Lower leg skin (tissue), 4 donors: ENCODE measurements at regions not wholly inside any gene's neighbourhood (a gene's known extent, or its start where the extent isn't known, plus 50 kb on each side); places are given as distances from the start of the nearest gene placed in this dataset.

Source experiments
- DNase-seq, 2 donors: peaks; one replicate each; pipeline ENCODE4 v3.0.0-alpha.2; 2019; ENCODE audit warnings: low spot score in 2 of 2
- H3K4me3 ChIP-seq: fragments of 200-600 bp; sonication (generic); 2 replicates; pipeline ENCODE4 v1.5.1; 2017; ENCODE audit warnings: mild to moderate bottlenecking, low read depth; ENCODE audit not compliant: poor library complexity, severe bottlenecking
- CTCF ChIP-seq, 3 donors: fragments of 450-650 bp; IDR thresholded peaks; one replicate each; pipeline ENCODE4 v1.5.1; 2016; ENCODE audit warnings: antibody characterized with exemption in 3 of 3, mild to moderate bottlenecking in 3 of 3, moderate library complexity in 2 of 3
- POLR2A ChIP-seq, 2 donors: fragments of 450-650 bp; IDR thresholded peaks; one replicate each; pipeline ENCODE4 v1.6.1; 2016 to 2017; ENCODE audit warnings: antibody characterized with exemption in 2 of 2, mild to moderate bottlenecking in 1 of 2, moderate library complexity in 1 of 2
- WGBS, 2 donors: methylation state at CpG; one replicate each; pipeline ENCODE4 v1.1.5; 2018; 5-methylcytosine and 5-hydroxymethylcytosine counted together
- intact Hi-C: fragments of 100-400 bp; cut with DNase I; formaldehyde crosslinking; loops from one replicate; pipeline ENCODE4 v1.15.0; 2023; ENCODE audit warnings: low total_unique reads

- intact Hi-C loops: no loop called here
- 78 to 80% methylated on average over 4 of the region's 4 CpGs for WGBS, 2 donors
- TF ChIP-seq POLR2A (IDR thresholded peaks at IDR 0.05) (no peak), CTCF (IDR thresholded peaks at IDR 0.05) (no peak)
- no peak for DNase-seq
- no peak overlapping the region for H3K4me3 ChIP-seq
Measured at GRCh38 chr7:50160206-50160605, 67.2 kb upstream of the ZPBP start.

GRCh38 chr7:50159154-50159553 lies 66.1 kb upstream of the ZPBP start:
- 94 to 95% methylated on average over 24 to 25 of the region's 25 CpGs for WGBS, 2 donors
- intact Hi-C loops: no loop called here
- TF ChIP-seq CTCF (IDR thresholded peaks at IDR 0.05): no peak
- TF ChIP-seq POLR2A (IDR thresholded peaks at IDR 0.05): no peak
- no peak overlapping the region for H3K4me3 ChIP-seq
- DNase-seq: no peak

- intact Hi-C loops: no loop called here
- TF ChIP-seq POLR2A (IDR thresholded peaks at IDR 0.05): no peak
- no peak for TF ChIP-seq CTCF (IDR thresholded peaks at IDR 0.05)
- DNase-seq: no peak
- H3K4me3 ChIP-seq: no peak overlapping the region
- WGBS, 2 donors: 57 to 59% methylated on average over 5 of the region's 5 CpGs
Measured at GRCh38 chr7:50156706-50157105, 63.7 kb upstream of the ZPBP start.

- no peak for TF ChIP-seq POLR2A (IDR thresholded peaks at IDR 0.05)
- 54 to 62% methylated on average over 4 of the region's 4 CpGs for WGBS, 2 donors
- intact Hi-C loops: no loop called here
- DNase-seq: no peak
- H3K4me3 ChIP-seq: no peak overlapping the region
Measured at GRCh38 chr7:50156163-50156562, 63.1 kb upstream of the ZPBP start.

GRCh38 chr7:50155755-50156154 lies 62.7 kb upstream of the ZPBP start:
- WGBS, 2 donors: 73 to 80% methylated on average over 6 of the region's 6 CpGs
- no peak for DNase-seq
- intact Hi-C loops: no loop called here
- no peak overlapping the region for H3K4me3 ChIP-seq
- no peak for TF ChIP-seq CTCF (IDR thresholded peaks at IDR 0.05)
- TF ChIP-seq POLR2A (IDR thresholded peaks at IDR 0.05): no peak

GRCh38 chr7:50153995-50154394 lies 60.9 kb upstream of the ZPBP start:
- intact Hi-C loops: no loop called here
- no peak overlapping the region for H3K4me3 ChIP-seq
- no peak for DNase-seq
- 82 to 93% methylated on average over 6 of the region's 6 CpGs for WGBS, 2 donors
- TF ChIP-seq CTCF (IDR thresholded peaks at IDR 0.05): no peak
- no peak for TF ChIP-seq POLR2A (IDR thresholded peaks at IDR 0.05)
